OCI-LY1 (cell line): ENCODE measurements at regions not wholly inside any gene's neighbourhood (a gene's known extent, or its start where the extent isn't known, plus 50 kb on each side); places are given as distances from the start of the nearest gene placed in this dataset.

Experiments used
- EZH2 ChIP-seq: fragments of 200-600 bp; sonication (generic), shearing (Covaris generic); IDR thresholded peaks from 2 replicates; pipeline ENCODE4 v1.8.0; 2017; ENCODE audit warnings: borderline replicate concordance, mixed run types, mild to moderate bottlenecking, antibody characterized with exemption, low read length, moderate library complexity, mixed read lengths
- TF ChIP-seq, protein P1 (sequence below): fragments of 200-600 bp; sonication (generic), shearing (Covaris generic); IDR thresholded peaks from 2 replicates; pipeline ENCODE4 v1.5.1; 2017; ENCODE audit warnings: mild to moderate bottlenecking, antibody characterized with exemption, low read length, moderate library complexity, mixed read lengths

DNA sequence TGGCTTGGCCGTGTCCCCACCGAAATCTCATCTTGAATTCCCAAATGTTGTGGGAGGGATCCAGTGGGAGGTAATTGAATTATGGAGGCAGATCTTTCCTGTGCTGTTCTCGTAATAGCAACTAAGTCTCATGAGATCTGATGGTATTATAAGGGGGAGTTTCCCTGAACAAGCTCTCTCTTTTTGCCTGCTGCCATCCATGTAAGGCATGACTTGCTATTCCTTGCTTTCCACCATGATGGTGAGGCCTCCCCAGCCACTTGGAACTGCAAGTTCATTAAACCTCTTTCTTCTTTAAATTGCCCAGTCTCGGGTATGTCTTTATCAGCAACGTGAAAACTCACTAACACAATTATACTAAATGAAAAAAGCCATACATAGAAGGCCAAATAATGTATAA, 101.3 kb upstream of the LYPLAL1 start:
- TF ChIP-seq, protein P1, sequence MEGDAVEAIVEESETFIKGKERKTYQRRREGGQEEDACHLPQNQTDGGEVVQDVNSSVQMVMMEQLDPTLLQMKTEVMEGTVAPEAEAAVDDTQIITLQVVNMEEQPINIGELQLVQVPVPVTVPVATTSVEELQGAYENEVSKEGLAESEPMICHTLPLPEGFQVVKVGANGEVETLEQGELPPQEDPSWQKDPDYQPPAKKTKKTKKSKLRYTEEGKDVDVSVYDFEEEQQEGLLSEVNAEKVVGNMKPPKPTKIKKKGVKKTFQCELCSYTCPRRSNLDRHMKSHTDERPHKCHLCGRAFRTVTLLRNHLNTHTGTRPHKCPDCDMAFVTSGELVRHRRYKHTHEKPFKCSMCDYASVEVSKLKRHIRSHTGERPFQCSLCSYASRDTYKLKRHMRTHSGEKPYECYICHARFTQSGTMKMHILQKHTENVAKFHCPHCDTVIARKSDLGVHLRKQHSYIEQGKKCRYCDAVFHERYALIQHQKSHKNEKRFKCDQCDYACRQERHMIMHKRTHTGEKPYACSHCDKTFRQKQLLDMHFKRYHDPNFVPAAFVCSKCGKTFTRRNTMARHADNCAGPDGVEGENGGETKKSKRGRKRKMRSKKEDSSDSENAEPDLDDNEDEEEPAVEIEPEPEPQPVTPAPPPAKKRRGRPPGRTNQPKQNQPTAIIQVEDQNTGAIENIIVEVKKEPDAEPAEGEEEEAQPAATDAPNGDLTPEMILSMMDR, result no peak
- TF ChIP-seq EZH2, result no peak
